ENCODE measurements at regions not wholly inside any gene's neighbourhood (a gene's known extent, or its start where the extent isn't known, plus 50 kb on each side); places are given as distances from the start of the nearest gene placed in this dataset.

- Histone ChIP-seq H3K4me3 (ENCODE audit: extremely low read depth in 1 of 4, insufficient read depth in 2 of 4, low read depth in 3 of 4, low read length in 4 of 4) (peak overlapping the region in 3 of 4 experiments; percentile 11 to 57 (median 33); a peak in 5 of 8 replicates), H4K8ac (ENCODE audit: extremely low read depth, insufficient read depth, low read length) (no peak overlapping the region), H4K91ac (replicated peaks; ENCODE audit: insufficient read length, low read length) (no peak overlapping the region), H4K20me1 (replicated peaks in 1 of 2; ENCODE audit: control insufficient read depth in 1 of 2, insufficient read depth in 2 of 2, low read length in 2 of 2) (peaks cover 0 to 2% of the 10 kb centered on the region in 2 experiments), H2BK120ac (replicated peaks; ENCODE audit: low read depth, low read length) (no peak overlapping the region), H2BK15ac (ENCODE audit: low read length) (no peak overlapping the region), H3K4me1 (replicated peaks in 1 of 4; ENCODE audit: control insufficient read depth in 3 of 4, insufficient read depth in 4 of 4, low read length in 3 of 4) (peaks cover 0 to 8% (median 6%) of the 10 kb centered on the region in 4 experiments; a peak in 4 of 7 replicates), H3K56ac (replicated peaks; ENCODE audit: insufficient read length, low read depth, low read length) (no peak overlapping the region), H3K27me3 (replicated peaks in 1 of 4; ENCODE audit: control insufficient read depth in 3 of 4, extremely low read depth in 1 of 4, insufficient read depth in 3 of 4, low read length in 3 of 4) (peaks cover 28 to 69% (median 51%) of the 10 kb centered on the region in 4 experiments), H3K9ac (replicated peaks in 1 of 4; ENCODE audit: extremely low read depth in 1 of 4, low read depth in 3 of 4, low read length in 3 of 4) (no peak overlapping the region), H2BK5ac (ENCODE audit: low read depth, low read length) (no peak overlapping the region), H3K23me2 (ENCODE audit: low read depth, low read length) (peaks cover 8% of the 10 kb centered on the region; the same call in 1 of the 2 replicates), H3K14ac (ENCODE audit: insufficient read length) (no peak overlapping the region), H3K4ac (replicated peaks; ENCODE audit: insufficient read length, low read depth, low read length) (no peak overlapping the region), H3K9me3 (ENCODE audit: insufficient read depth in 2 of 2, low read depth in 1 of 2, low read length in 1 of 2) (no peaks in the 10 kb centered on the region), H3K4me2 (ENCODE audit: insufficient read depth in 1 of 2, low read depth in 2 of 2, low read length in 2 of 2) (peak overlapping the region; percentile 82 to 91), H3K79me2 (ENCODE audit: control insufficient read depth in 1 of 2, insufficient read depth in 2 of 2, low read length in 2 of 2) (no peaks in the 10 kb centered on the region), H2AFZ (ENCODE audit: low read length) (no peak overlapping the region), H2BK12ac (ENCODE audit: low read depth, low read length) (no peak overlapping the region), H2BK20ac (ENCODE audit: low read length) (no peak overlapping the region), H3K36me3 (ENCODE audit: control insufficient read depth in 2 of 4, insufficient read depth in 4 of 4, low read length in 3 of 4) (0 out of 8 replicates have a peak, but pooled peaks cover 0 to 2% (median 0%) of the 10 kb centered on the region in 4 experiments), H3K79me1 (ENCODE audit: low read depth, low read length) (no peaks in the 10 kb centered on the region), H3K18ac (ENCODE audit: extremely low read depth, low read length) (no peak overlapping the region), H3K23ac (ENCODE audit: insufficient read length) (no peak overlapping the region), H4K5ac (ENCODE audit: insufficient read length, low read depth, low read length) (no peak overlapping the region), H2AK5ac (ENCODE audit: low read depth, low read length) (no peak overlapping the region), H3K27ac (ENCODE audit: low read depth, low read length) (no peak overlapping the region)
- DNase-seq (ENCODE audit: low read depth in 1 of 2, low spot score in 2 of 2) (no peak), FAIRE-seq (no peak)
- ChIA-PET CTCF (ENCODE audit: partially characterized antibody) (interaction anchor here (1.4 to 1.5 kb wide), 2 partner anchors 184 to 259 kb away, joined by 3 read pairs; no protein-coding TSS in a partner anchor), POLR2A (ENCODE audit: partially characterized antibody) (interaction anchor here (1.6 kb wide), 1 partner anchor 16 kb away, joined by 3 read pairs; no protein-coding TSS in a partner anchor)
- WGBS, 2 experiments (ENCODE audit: extremely low coverage in 1 of 2, insufficient coverage in 1 of 2, insufficient read length in 1 of 2, insufficient replicate concordance in 2 of 2, low coverage in 1 of 2, low lambda C conversion rate in 2 of 2, missing lambda C conversion rate in 1 of 2) = 39% methylated on average over 4 of the region's 4 CpGs; no CpG with 5 or more reads in 1 of the 2 experiments
- TF ChIP-seq SP1 (IDR thresholded peaks at IDR 0.05; ENCODE audit: low read depth, low read length) = no peak
- no peak for TF ChIP-seq SIX5 (IDR thresholded peaks at IDR 0.05; ENCODE audit: low read depth, low read length)
Measured at GRCh38 chr15:96052154-96052553, 278.3 kb upstream of the NR2F2 start.

Data from H1 (cell line).